ENCODE measurements at regions not wholly inside any gene's neighbourhood (a gene's known extent, or its start where the extent isn't known, plus 50 kb on each side); places are given as distances from the start of the nearest gene placed in this dataset.
"Not testable (repeated sequence)": the region's sequence is repeated elsewhere in the genome, so short reads cannot be mapped to it uniquely, and the experiment has no call there.

DNA sequence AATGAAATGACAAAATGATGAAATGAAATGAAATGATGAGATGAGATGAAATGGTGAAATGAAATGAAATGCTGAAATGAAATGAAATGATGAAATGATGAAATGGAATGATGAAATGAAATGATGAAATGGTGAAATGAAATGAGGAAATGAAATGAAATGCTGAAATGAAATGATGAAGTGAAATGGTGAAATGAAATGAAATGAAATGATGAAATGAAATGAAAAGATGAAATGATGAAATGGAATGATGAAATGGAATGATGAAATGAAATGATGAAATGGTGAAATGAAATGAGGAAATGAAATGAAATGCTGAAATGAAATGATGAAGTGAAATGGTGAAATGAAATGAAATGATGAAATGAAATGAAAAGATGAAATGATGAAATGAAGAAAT lies 2755.0 kb downstream of the RPIA start:
- DNase-seq (ENCODE audit: low spot score); POLR2A ChIA-PET: not testable (repeated sequence)
- H3K9me3 Mint-ChIP-seq = peaks cover 17% of the 10 kb centered on the region

DNA sequence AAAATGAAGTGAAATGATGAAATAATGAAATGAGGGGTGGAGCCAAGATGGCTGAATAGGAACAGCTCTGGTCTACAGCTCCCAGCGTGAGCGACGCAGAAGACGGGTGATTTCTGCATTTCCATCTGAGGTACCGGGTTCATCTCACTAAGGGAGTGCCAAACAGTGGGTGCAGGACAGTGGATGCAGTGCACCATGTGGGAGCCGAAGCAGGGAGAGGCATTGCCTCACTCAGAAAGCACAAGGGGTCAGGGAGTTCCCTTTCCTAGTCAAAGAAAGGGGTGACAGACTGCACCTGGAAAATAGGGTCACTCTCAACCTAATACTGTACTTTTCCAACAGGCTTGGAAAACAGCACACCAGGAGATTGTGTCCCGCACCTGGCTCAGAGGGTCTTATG lies 2755.4 kb downstream of the RPIA start:
- H3K4me3 Mint-ChIP-seq; H3K4me1 Mint-ChIP-seq; DNase-seq (ENCODE audit: low spot score); POLR2A ChIA-PET; ATAC-seq; CTCF ChIA-PET; H3K27ac Mint-ChIP-seq: not testable (repeated sequence)
- Mint-ChIP-seq H3K9me3 (peaks cover 18% of the 10 kb centered on the region), H3K36me3 (peaks cover 22% of the 10 kb centered on the region), H3K27me3 (ENCODE audit: low read depth) (peaks cover 37% of the 10 kb centered on the region)

More for the DNA sequence above, 2755.0 kb downstream of the RPIA start:
- ATAC-seq, H3K27ac Mint-ChIP-seq, H3K4me3 Mint-ChIP-seq, H3K4me1 Mint-ChIP-seq, CTCF ChIA-PET: not testable (repeated sequence)
- peaks cover 22% of the 10 kb centered on the region for H3K36me3 Mint-ChIP-seq
- H3K27me3 Mint-ChIP-seq (ENCODE audit: low read depth) = peaks cover 39% of the 10 kb centered on the region

DNA sequence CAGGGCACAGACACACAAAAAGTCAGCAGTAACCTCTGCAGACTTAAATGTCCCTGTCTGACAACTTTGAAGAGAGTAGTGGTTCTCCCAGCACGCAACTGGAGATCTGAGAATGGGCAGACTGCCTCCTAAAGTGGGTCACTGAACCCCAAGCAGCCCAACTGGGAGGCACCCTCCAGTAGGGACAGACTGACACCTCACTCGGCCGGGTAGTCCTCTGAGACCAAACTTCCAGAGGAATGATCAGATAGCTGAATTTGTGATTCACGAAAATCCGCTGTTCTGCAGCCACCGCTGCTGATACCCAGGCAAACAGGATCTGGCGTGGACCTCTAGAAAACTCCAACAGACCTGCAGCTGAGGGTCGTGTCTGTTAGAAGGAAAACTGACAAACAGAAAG lies 2756.0 kb downstream of the RPIA start:
- peaks cover 31% of the 10 kb centered on the region for H3K27me3 Mint-ChIP-seq (ENCODE audit: low read depth)
- H3K4me1 Mint-ChIP-seq; DNase-seq (ENCODE audit: low spot score); H3K27ac Mint-ChIP-seq; H3K4me3 Mint-ChIP-seq; ATAC-seq; POLR2A ChIA-PET; CTCF ChIA-PET: not testable (repeated sequence)
- H3K36me3 Mint-ChIP-seq = peaks cover 27% of the 10 kb centered on the region
- H3K9me3 Mint-ChIP-seq = peaks cover 18% of the 10 kb centered on the region

- H3K4me1 Mint-ChIP-seq; H3K27ac Mint-ChIP-seq; POLR2A ChIA-PET; ATAC-seq; DNase-seq (ENCODE audit: low spot score); H3K4me3 Mint-ChIP-seq; CTCF ChIA-PET; H3K27me3 Mint-ChIP-seq (ENCODE audit: low read depth): not testable (repeated sequence)
- H3K36me3 Mint-ChIP-seq = peaks cover 21% of the 10 kb centered on the region
- H3K9me3 Mint-ChIP-seq = peaks cover 25% of the 10 kb centered on the region
Observed at GRCh38 chr2:91462292-91462691, 2770.8 kb downstream of the RPIA start.

DNA sequence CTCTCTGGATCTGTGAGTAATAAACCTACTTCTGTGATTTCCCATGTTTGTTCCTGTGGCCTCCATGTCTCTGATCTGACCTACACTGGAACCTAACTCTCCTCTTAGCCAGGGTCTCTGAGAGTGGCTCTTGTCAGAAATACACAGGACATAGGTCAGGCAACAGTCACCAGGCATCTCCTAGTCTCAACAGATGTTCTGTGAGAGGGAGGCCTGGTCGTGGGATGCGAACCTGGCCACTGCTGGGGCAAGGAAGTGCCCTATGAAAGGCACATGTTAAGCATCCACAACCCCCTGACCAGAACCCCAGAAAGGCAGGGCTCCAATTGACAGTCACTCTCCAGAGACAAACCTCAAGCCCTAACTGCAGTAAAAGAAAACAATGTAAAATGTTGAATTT lies 2771.5 kb downstream of the RPIA start:
- POLR2A ChIA-PET; H3K4me1 Mint-ChIP-seq; DNase-seq (ENCODE audit: low spot score); CTCF ChIA-PET; ATAC-seq; H3K27me3 Mint-ChIP-seq (ENCODE audit: low read depth); H3K4me3 Mint-ChIP-seq; H3K27ac Mint-ChIP-seq: not testable (repeated sequence)
- Mint-ChIP-seq H3K36me3 (peaks cover 22% of the 10 kb centered on the region), H3K9me3 (peaks cover 27% of the 10 kb centered on the region)

- H3K4me1 Mint-ChIP-seq; CTCF ChIA-PET; DNase-seq (ENCODE audit: low spot score); H3K27ac Mint-ChIP-seq; H3K27me3 Mint-ChIP-seq (ENCODE audit: low read depth); H3K4me3 Mint-ChIP-seq; ATAC-seq; POLR2A ChIA-PET: not testable (repeated sequence)
- Mint-ChIP-seq H3K9me3 (peaks cover 30% of the 10 kb centered on the region), H3K36me3 (peaks cover 22% of the 10 kb centered on the region)
Observed at GRCh38 chr2:91466780-91467363, 2775.4 kb downstream of the RPIA start.

DNA sequence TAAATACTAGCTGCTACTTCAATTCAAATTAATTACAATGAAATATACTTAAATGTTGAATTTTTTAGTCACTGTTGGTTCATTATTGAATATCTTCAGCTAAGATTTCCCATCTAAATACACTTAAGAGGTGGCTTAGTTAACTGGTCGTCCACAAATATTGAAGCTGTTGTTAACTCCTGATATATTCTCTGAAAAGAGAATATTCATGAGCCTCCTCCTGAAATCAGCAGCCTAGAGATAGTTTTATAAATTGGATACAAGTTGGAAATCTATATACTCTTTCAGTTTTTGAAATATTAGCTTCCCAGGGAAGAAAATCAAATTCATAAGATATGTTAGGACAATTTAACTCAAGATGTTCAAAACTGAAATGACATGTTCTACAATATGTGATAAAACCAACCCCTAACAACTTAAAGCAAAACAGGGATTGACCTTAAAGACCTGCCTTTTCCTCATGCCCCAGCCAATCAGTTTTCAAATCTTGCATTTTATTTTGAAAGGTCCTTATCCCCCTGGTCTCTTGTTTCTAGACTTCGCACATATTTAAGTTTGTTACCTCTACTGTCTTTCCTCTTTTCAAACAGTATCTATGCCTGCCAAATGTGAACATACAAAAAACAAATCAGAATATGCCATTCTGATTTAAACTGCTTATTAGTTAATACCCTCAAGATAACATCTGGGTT lies 2784.9 kb downstream of the RPIA start:
- H3K27me3 Mint-ChIP-seq (ENCODE audit: low read depth) = peaks cover 41% of the 10 kb centered on the region
- POLR2A ChIA-PET; ATAC-seq; CTCF ChIA-PET; H3K4me1 Mint-ChIP-seq; H3K27ac Mint-ChIP-seq; DNase-seq (ENCODE audit: low spot score): not testable (repeated sequence)
- peaks cover 15% of the 10 kb centered on the region for H3K36me3 Mint-ChIP-seq
- H3K9me3 Mint-ChIP-seq = peaks cover 13% of the 10 kb centered on the region
- H3K4me3 Mint-ChIP-seq = peak overlapping the region; percentile 50

GRCh38 chr2:91476936-91477246 lies 2785.4 kb downstream of the RPIA start:
- POLR2A ChIA-PET; CTCF ChIA-PET; DNase-seq (ENCODE audit: low spot score); ATAC-seq; H3K27ac Mint-ChIP-seq; H3K4me1 Mint-ChIP-seq: not testable (repeated sequence)
- H3K4me3 Mint-ChIP-seq = peak overlapping the region; percentile 50
- peaks cover 17% of the 10 kb centered on the region for H3K36me3 Mint-ChIP-seq
- H3K9me3 Mint-ChIP-seq = peaks cover 15% of the 10 kb centered on the region
- H3K27me3 Mint-ChIP-seq (ENCODE audit: low read depth) = peaks cover 41% of the 10 kb centered on the region

- POLR2A ChIA-PET; CTCF ChIA-PET; H3K27ac Mint-ChIP-seq; DNase-seq (ENCODE audit: low spot score); H3K4me1 Mint-ChIP-seq; H3K4me3 Mint-ChIP-seq; ATAC-seq: not testable (repeated sequence)
- H3K27me3 Mint-ChIP-seq (ENCODE audit: low read depth) = peaks cover 37% of the 10 kb centered on the region
- H3K9me3 Mint-ChIP-seq = peaks cover 12% of the 10 kb centered on the region
- peaks cover 13% of the 10 kb centered on the region for H3K36me3 Mint-ChIP-seq
Observed at GRCh38 chr2:91477291-91477690, 2785.8 kb downstream of the RPIA start.

Measured in WTC11 (cell line).